Sigmoid colon (tissue), 4 donors: ENCODE measurements at regions not wholly inside any gene's neighbourhood (a gene's known extent, or its start where the extent isn't known, plus 50 kb on each side); places are given as distances from the start of the nearest gene placed in this dataset.

ENCODE experiments used
- EP300 ChIP-seq, 4 donors: sonication (generic); formaldehyde crosslinking; IDR thresholded peaks; one replicate each; pipeline ENCODE4 v1.6.1; 2017; ENCODE audit warnings: antibody characterized with exemption in 4 of 4
- POLR2A ChIP-seq, 2 donors: fragments of 450-650 bp; IDR thresholded peaks; one replicate each; pipeline ENCODE4 v1.6.1; 2016; ENCODE audit warnings: antibody characterized with exemption in 2 of 2, mild to moderate bottlenecking in 2 of 2, moderate library complexity in 2 of 2
- POLR2AphosphoS5 ChIP-seq, 4 donors: sonication (generic); formaldehyde crosslinking; IDR thresholded peaks; one replicate each; pipeline ENCODE4 v1.6.1; 2017; ENCODE audit warnings: antibody characterized with exemption in 4 of 4
- TF ChIP-seq, protein P1 (sequence below), 4 experiments: fragments of 450-650 bp in 3 of 4; fragments of 200-600 bp in 1 of 4; IDR thresholded peaks; one replicate each; pipeline ENCODE4 v1.5.1; 2016 to 2019; ENCODE audit warnings: antibody characterized with exemption in 4 of 4, mild to moderate bottlenecking in 3 of 4, moderate library complexity in 2 of 4

DNA sequence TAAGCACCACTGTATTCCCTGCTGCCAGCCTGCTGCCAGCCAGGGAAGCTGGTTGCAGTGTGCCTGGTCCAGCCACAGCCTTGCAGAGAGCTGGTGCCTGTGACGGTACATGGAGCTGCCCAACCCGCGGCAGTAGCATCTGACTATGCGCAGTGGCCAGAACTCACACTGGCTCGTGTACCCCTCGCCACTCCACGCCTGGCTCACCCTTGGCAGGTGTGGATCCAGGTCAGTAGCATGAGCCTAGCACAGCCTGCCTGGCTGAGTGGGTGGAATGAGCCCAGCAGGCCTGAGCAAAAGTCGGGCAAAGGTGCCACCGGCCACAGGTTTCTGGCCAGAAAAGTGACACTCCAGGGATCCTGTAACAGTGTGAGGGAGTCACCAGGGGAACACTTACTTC lies 361.7 kb upstream of the MAP3K7 start:
- TF ChIP-seq, protein P1, sequence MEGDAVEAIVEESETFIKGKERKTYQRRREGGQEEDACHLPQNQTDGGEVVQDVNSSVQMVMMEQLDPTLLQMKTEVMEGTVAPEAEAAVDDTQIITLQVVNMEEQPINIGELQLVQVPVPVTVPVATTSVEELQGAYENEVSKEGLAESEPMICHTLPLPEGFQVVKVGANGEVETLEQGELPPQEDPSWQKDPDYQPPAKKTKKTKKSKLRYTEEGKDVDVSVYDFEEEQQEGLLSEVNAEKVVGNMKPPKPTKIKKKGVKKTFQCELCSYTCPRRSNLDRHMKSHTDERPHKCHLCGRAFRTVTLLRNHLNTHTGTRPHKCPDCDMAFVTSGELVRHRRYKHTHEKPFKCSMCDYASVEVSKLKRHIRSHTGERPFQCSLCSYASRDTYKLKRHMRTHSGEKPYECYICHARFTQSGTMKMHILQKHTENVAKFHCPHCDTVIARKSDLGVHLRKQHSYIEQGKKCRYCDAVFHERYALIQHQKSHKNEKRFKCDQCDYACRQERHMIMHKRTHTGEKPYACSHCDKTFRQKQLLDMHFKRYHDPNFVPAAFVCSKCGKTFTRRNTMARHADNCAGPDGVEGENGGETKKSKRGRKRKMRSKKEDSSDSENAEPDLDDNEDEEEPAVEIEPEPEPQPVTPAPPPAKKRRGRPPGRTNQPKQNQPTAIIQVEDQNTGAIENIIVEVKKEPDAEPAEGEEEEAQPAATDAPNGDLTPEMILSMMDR (IDR thresholded peaks at IDR 0.05) = no peak
- TF ChIP-seq POLR2AphosphoS5 (IDR thresholded peaks at IDR 0.05) = no peak
- no peak for TF ChIP-seq POLR2A (IDR thresholded peaks at IDR 0.05)
- TF ChIP-seq EP300 (IDR thresholded peaks at IDR 0.05) = no peak
